Endothelial cell of hepatic sinusoid (primary cell): ENCODE measurements at regions not wholly inside any gene's neighbourhood (a gene's known extent, or its start where the extent isn't known, plus 50 kb on each side); places are given as distances from the start of the nearest gene placed in this dataset.

Experiments
- in situ Hi-C: cut with HindIII; loops from 2 replicates; pipeline ENCODE4 v1.10.0; 2017; ENCODE audit warnings: low sequenced_read_pairs

- in situ Hi-C loops, result loop anchor here (5.0 kb wide), 1 partner anchor 52 kb away; no protein-coding TSS in a partner anchor
Observed at GRCh38 chr16:66079671-66080334, 286.7 kb upstream of the CDH5 start.

- in situ Hi-C loops, result no loop called here
Observed at GRCh38 chr16:66070140-66070917, 296.2 kb upstream of the CDH5 start.

GRCh38 chr16:66069587-66069986 is 296.9 kb upstream of the CDH5 start:
- in situ Hi-C loops, result no loop called here

GRCh38 chr16:66066404-66066803 is 300.1 kb upstream of the CDH5 start:
- in situ Hi-C loops, result no loop called here

- in situ Hi-C loops, result no loop called here
Observed at GRCh38 chr16:66065925-66066324, 300.6 kb upstream of the CDH5 start.

GRCh38 chr16:66064801-66065530 is 301.5 kb upstream of the CDH5 start:
- in situ Hi-C loops, result no loop called here

GRCh38 chr16:66058832-66059231 is 307.7 kb upstream of the CDH5 start:
- in situ Hi-C loops, result no loop called here

GRCh38 chr16:66058172-66058691 is 308.3 kb upstream of the CDH5 start:
- in situ Hi-C loops, result no loop called here

GRCh38 chr16:66057057-66057456 is 309.4 kb upstream of the CDH5 start:
- in situ Hi-C loops, result no loop called here

GRCh38 chr16:66054095-66054494 is 312.4 kb upstream of the CDH5 start:
- in situ Hi-C loops, result no loop called here

GRCh38 chr16:66052745-66053144 is 313.7 kb upstream of the CDH5 start:
- in situ Hi-C loops, result no loop called here

GRCh38 chr16:66050991-66051390 is 315.5 kb upstream of the CDH5 start:
- in situ Hi-C loops, result no loop called here

- in situ Hi-C loops, result no loop called here
Observed at GRCh38 chr16:66049865-66050264, 316.6 kb upstream of the CDH5 start.

GRCh38 chr16:66045626-66046025 is 320.9 kb upstream of the CDH5 start:
- in situ Hi-C loops, result no loop called here

- in situ Hi-C loops, result no loop called here
Observed at GRCh38 chr16:66044556-66044955, 321.9 kb upstream of the CDH5 start.

- in situ Hi-C loops, result no loop called here
Observed at GRCh38 chr16:66044089-66044488, 322.4 kb upstream of the CDH5 start.

- in situ Hi-C loops, result no loop called here
Observed at GRCh38 chr16:66043326-66043725, 323.2 kb upstream of the CDH5 start.

GRCh38 chr16:66042341-66042740 is 324.1 kb upstream of the CDH5 start:
- in situ Hi-C loops, result no loop called here

- in situ Hi-C loops, result no loop called here
Observed at GRCh38 chr16:66041907-66042306, 324.6 kb upstream of the CDH5 start.

- in situ Hi-C loops, result no loop called here
Observed at GRCh38 chr16:66039793-66040192, 326.7 kb upstream of the CDH5 start.
